GM23338 (cell line): ENCODE measurements at regions not wholly inside any gene's neighbourhood (a gene's known extent, or its start where the extent isn't known, plus 50 kb on each side); places are given as distances from the start of the nearest gene placed in this dataset.

Experiments
- ATAC-seq: fragments of 200-7000 bp; cut with Tn5 transposase; 3 replicates; pipeline ENCODE4 v1.9.1; 2020
- DNase-seq: peaks from one replicate; pipeline ENCODE4 v3.0.0-alpha.2; 2015; ENCODE audit warnings: low spot score
- H2AFZ ChIP-seq: fragments of 200-600 bp; sonication (generic); 2 replicates; pipeline ENCODE4 v1.8.0; 2016; ENCODE audit warnings: antibody characterized with exemption, mild to moderate bottlenecking, moderate library complexity
- H3F3A ChIP-seq: fragments of 200-600 bp; sonication (generic); replicated peaks from 2 replicates; pipeline ENCODE4 v1.8.0; 2017; ENCODE audit warnings: antibody characterized with exemption, mixed run types, low read depth
- H3K27ac ChIP-seq: fragments of 200-600 bp; sonication (generic); 2 replicates; pipeline ENCODE4 v1.6.1; 2016; ENCODE audit warnings: low read depth
- H3K27me3 ChIP-seq: fragments of 200-600 bp; sonication (generic); 2 replicates; pipeline ENCODE4 v1.8.0; 2016; ENCODE audit warnings: mild to moderate bottlenecking, mixed run types, moderate library complexity; ENCODE audit not compliant: insufficient read depth
- H3K36me3 ChIP-seq: fragments of 200-600 bp; sonication (generic); 2 replicates; pipeline ENCODE4 v1.8.0; 2016; ENCODE audit warnings: mild to moderate bottlenecking; ENCODE audit not compliant: insufficient read depth
- H3K4me1 ChIP-seq: fragments of 200-600 bp; sonication (generic); 2 replicates; pipeline ENCODE4 v1.8.0; 2016; ENCODE audit warnings: mild to moderate bottlenecking, moderate library complexity; ENCODE audit not compliant: insufficient read depth
- H3K4me2 ChIP-seq: fragments of 200-600 bp; sonication (generic); 2 replicates; pipeline ENCODE4 v1.7.1; 2017; ENCODE audit warnings: mixed run types
- H3K4me3 ChIP-seq: fragments of 200-600 bp; sonication (generic); 2 replicates; pipeline ENCODE4 v1.6.1; 2016; ENCODE audit warnings: mixed run types
- H3K79me2 ChIP-seq: fragments of 200-600 bp; sonication (generic); replicated peaks from 2 replicates; pipeline ENCODE4 v1.8.0; 2017; ENCODE audit warnings: mild to moderate bottlenecking; ENCODE audit not compliant: insufficient read depth
- H3K9me2 ChIP-seq: fragments of 200-600 bp; sonication (generic); 2 replicates; pipeline ENCODE4 v1.8.0; 2017; ENCODE audit not compliant: insufficient read depth
- H4K20me1 ChIP-seq: fragments of 200-600 bp; sonication (generic); replicated peaks from 2 replicates; pipeline ENCODE4 v1.8.0; 2017; ENCODE audit warnings: mild to moderate bottlenecking; ENCODE audit not compliant: insufficient read depth
- H3K27ac Mint-ChIP-seq: 2 replicates; pipeline ENCODE4 v1.8.0; 2020; ENCODE audit warnings: inconsistent platforms, mild to moderate bottlenecking, moderate library complexity, mixed read lengths
- H3K27me3 Mint-ChIP-seq: 3 replicates; pipeline ENCODE4 v1.8.0; 2022; ENCODE audit warnings: low read depth, mild to moderate bottlenecking, moderate library complexity, mixed read lengths, inconsistent platforms; ENCODE audit not compliant: insufficient read depth, poor library complexity
- H3K36me3 Mint-ChIP-seq: 3 replicates; pipeline ENCODE4 v1.8.0; 2021; ENCODE audit warnings: low read depth, mild to moderate bottlenecking, inconsistent platforms, moderate library complexity, mixed read lengths
- H3K4me1 Mint-ChIP-seq: 3 replicates; pipeline ENCODE4 v1.8.0; 2020; ENCODE audit warnings: mild to moderate bottlenecking, inconsistent platforms, mixed read lengths
- H3K4me3 Mint-ChIP-seq: 3 replicates; pipeline ENCODE4 v1.8.0; 2021; ENCODE audit warnings: moderate library complexity, mild to moderate bottlenecking, inconsistent platforms, mixed read lengths
- H3K9me3 Mint-ChIP-seq: 3 replicates; pipeline ENCODE4 v1.8.0; 2020; ENCODE audit warnings: moderate library complexity, mild to moderate bottlenecking, inconsistent platforms, mixed read lengths
- EZH2 ChIP-seq: fragments of 200-600 bp; sonication (generic); IDR thresholded peaks from one replicate; pipeline ENCODE4 v1.8.0; 2017; ENCODE audit warnings: antibody characterized with exemption, mild to moderate bottlenecking, low read depth; ENCODE audit not compliant: unreplicated experiment
- EZH2phosphoT487 ChIP-seq: fragments of 200-600 bp; sonication (generic); IDR thresholded peaks from one replicate; pipeline ENCODE4 v1.8.1; 2018; ENCODE audit warnings: antibody characterized with exemption; ENCODE audit not compliant: unreplicated experiment
- NANOG ChIP-seq: IDR thresholded peaks from 2 replicates; pipeline ENCODE4 v1.6.1; 2016; ENCODE audit warnings: antibody characterized with exemption, borderline replicate concordance
- POLR2AphosphoS5 ChIP-seq: IDR thresholded peaks from 2 replicates; pipeline ENCODE4 v1.6.1; 2016; ENCODE audit warnings: antibody characterized with exemption, low read depth
- STAT1 ChIP-seq: IDR thresholded peaks from one replicate; pipeline ENCODE4 v1.6.1; 2016; ENCODE audit warnings: antibody characterized with exemption; ENCODE audit not compliant: unreplicated experiment
- ZNF114 ChIP-seq: fragments of 250-450 bp; sonication (Bioruptor Pico); IDR thresholded peaks from 2 replicates; pipeline ENCODE4 v1.5.0; 2020; ENCODE audit warnings: mild to moderate bottlenecking, moderate library complexity
- ZNF331 ChIP-seq: fragments of 250-450 bp; sonication (Bioruptor Pico); IDR thresholded peaks from 2 replicates; pipeline ENCODE4 v1.5.0; 2020; ENCODE audit warnings: low read depth, mild to moderate bottlenecking, moderate library complexity
- TF ChIP-seq, protein P1 (sequence below): IDR thresholded peaks from one replicate; pipeline ENCODE4 v1.6.1; 2018; ENCODE audit warnings: antibody characterized with exemption; ENCODE audit not compliant: unreplicated experiment
- TF ChIP-seq, protein P2 (sequence below), 2 experiments: fragments of 200-600 bp in 1 of 2; sonication (generic) in 1 of 2; conservative IDR thresholded peaks; 2 replicates each; pipeline versions ENCODE4 v1.5.1 to v1.6.1; 2016 to 2017; ENCODE audit warnings: antibody characterized with exemption in 2 of 2, low read depth in 2 of 2, mild to moderate bottlenecking in 2 of 2, moderate library complexity in 1 of 2
- TF ChIP-seq, protein P3 (sequence below): IDR thresholded peaks from 2 replicates; pipeline ENCODE4 v1.6.1; 2016; ENCODE audit warnings: antibody characterized with exemption

DNA sequence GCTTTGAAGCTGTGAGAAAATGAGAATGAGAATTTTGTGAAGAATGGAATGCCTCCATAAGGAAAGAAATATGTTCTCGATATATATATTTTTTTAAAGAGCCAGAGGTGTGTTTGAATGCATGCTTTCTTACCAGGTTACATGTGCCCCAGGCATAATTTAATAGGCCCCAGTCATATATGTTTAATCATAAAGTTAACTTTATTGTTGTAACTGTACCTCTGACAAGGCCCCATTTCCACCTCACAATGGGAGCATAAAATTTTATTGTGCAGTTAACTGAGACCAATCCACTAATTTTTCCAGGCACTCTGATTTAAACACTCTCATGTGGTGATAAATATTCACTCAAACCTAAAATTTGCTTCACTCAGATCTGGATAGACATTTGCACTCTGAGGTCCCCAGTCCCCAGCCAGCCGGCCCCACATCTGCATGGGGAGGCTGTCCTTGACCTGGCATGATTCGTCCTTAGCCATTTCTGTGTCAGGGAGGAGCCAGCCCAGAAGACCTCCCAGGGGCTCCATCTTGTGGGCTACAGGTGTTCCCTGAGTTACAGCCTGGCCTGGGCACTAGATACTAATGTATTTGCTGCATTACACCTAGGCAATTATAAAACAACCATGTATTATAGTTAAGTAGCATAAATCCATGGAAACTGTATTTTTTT is 245.8 kb downstream of the MTRR start:
- no peaks in the 10 kb centered on the region for H3K4me1 Mint-ChIP-seq
- H3F3A ChIP-seq = no peaks in the 10 kb centered on the region
- no peak overlapping the region for H3K4me3 ChIP-seq
- H3K27ac Mint-ChIP-seq = no peak overlapping the region
- H4K20me1 ChIP-seq = no peaks in the 10 kb centered on the region
- H3K27me3 ChIP-seq = no peaks in the 10 kb centered on the region
- H3K36me3 ChIP-seq = no peaks in the 10 kb centered on the region
- DNase-seq = peak; percentile 51
- no peaks in the 10 kb centered on the region for H3K79me2 ChIP-seq
- no peak overlapping the region for H3K4me3 Mint-ChIP-seq
- peak; percentile 91 for ATAC-seq
- H3K4me1 ChIP-seq = no peaks in the 10 kb centered on the region
- TF ChIP-seq EZH2phosphoT487 = no peak
- TF ChIP-seq, protein P1, sequence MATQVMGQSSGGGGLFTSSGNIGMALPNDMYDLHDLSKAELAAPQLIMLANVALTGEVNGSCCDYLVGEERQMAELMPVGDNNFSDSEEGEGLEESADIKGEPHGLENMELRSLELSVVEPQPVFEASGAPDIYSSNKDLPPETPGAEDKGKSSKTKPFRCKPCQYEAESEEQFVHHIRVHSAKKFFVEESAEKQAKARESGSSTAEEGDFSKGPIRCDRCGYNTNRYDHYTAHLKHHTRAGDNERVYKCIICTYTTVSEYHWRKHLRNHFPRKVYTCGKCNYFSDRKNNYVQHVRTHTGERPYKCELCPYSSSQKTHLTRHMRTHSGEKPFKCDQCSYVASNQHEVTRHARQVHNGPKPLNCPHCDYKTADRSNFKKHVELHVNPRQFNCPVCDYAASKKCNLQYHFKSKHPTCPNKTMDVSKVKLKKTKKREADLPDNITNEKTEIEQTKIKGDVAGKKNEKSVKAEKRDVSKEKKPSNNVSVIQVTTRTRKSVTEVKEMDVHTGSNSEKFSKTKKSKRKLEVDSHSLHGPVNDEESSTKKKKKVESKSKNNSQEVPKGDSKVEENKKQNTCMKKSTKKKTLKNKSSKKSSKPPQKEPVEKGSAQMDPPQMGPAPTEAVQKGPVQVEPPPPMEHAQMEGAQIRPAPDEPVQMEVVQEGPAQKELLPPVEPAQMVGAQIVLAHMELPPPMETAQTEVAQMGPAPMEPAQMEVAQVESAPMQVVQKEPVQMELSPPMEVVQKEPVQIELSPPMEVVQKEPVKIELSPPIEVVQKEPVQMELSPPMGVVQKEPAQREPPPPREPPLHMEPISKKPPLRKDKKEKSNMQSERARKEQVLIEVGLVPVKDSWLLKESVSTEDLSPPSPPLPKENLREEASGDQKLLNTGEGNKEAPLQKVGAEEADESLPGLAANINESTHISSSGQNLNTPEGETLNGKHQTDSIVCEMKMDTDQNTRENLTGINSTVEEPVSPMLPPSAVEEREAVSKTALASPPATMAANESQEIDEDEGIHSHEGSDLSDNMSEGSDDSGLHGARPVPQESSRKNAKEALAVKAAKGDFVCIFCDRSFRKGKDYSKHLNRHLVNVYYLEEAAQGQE = no peak
- TF ChIP-seq, protein P2, sequence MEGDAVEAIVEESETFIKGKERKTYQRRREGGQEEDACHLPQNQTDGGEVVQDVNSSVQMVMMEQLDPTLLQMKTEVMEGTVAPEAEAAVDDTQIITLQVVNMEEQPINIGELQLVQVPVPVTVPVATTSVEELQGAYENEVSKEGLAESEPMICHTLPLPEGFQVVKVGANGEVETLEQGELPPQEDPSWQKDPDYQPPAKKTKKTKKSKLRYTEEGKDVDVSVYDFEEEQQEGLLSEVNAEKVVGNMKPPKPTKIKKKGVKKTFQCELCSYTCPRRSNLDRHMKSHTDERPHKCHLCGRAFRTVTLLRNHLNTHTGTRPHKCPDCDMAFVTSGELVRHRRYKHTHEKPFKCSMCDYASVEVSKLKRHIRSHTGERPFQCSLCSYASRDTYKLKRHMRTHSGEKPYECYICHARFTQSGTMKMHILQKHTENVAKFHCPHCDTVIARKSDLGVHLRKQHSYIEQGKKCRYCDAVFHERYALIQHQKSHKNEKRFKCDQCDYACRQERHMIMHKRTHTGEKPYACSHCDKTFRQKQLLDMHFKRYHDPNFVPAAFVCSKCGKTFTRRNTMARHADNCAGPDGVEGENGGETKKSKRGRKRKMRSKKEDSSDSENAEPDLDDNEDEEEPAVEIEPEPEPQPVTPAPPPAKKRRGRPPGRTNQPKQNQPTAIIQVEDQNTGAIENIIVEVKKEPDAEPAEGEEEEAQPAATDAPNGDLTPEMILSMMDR (conservative IDR thresholded peaks at IDR 0.05; ENCODE audit: low read depth in 2 of 2) = peak; percentile 31 to 57; a peak in 3 of 4 replicates
- no peaks in the 10 kb centered on the region for H3K9me3 Mint-ChIP-seq
- no peak overlapping the region for H3K4me2 ChIP-seq
- no peak overlapping the region for H3K27ac ChIP-seq
- no peaks in the 10 kb centered on the region for H3K36me3 Mint-ChIP-seq
- H3K27me3 Mint-ChIP-seq = no peaks in the 10 kb centered on the region
- H2AFZ ChIP-seq = no peak overlapping the region
- no peaks in the 10 kb centered on the region for H3K9me2 ChIP-seq

DNA sequence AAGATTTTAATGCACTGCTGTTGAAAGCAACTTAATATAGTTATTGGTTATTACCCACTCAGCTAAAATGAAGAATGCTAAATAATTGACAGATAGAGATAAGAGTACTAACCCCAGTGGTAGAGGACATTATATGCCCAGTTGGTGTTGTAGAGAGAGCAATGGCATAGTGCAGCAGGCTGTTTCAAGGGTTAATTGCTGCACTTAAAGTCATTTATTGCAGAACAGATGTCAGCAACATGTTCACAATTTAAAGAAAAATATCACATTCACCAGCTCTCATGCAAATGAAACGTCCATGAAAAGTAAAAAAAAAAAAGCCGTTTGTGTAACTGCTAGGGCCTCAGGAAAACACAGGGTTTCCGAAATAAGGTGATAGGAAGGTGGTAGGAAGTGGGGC is 254.6 kb downstream of the MTRR start:
- Histone ChIP-seq H4K20me1 (no peaks in the 10 kb centered on the region), H3K4me2 (no peak overlapping the region), H3K9me2 (no peaks in the 10 kb centered on the region), H3K79me2 (no peaks in the 10 kb centered on the region), H3F3A (no peaks in the 10 kb centered on the region), H2AFZ (no peak overlapping the region), H3K27me3 (no peaks in the 10 kb centered on the region), H3K4me1 (no peaks in the 10 kb centered on the region), H3K27ac (no peak overlapping the region), H3K4me3 (no peak overlapping the region), H3K36me3 (no peaks in the 10 kb centered on the region)
- Mint-ChIP-seq H3K4me1 (no peaks in the 10 kb centered on the region), H3K36me3 (no peaks in the 10 kb centered on the region), H3K27ac (no peak overlapping the region), H3K4me3 (no peak overlapping the region), H3K27me3 (no peaks in the 10 kb centered on the region), H3K9me3 (no peaks in the 10 kb centered on the region)
- ATAC-seq (no peak), DNase-seq (no peak)
- no peak for TF ChIP-seq STAT1
- no peak for TF ChIP-seq NANOG
- TF ChIP-seq POLR2AphosphoS5 = no peak
- no peak for TF ChIP-seq ZNF331
- TF ChIP-seq, protein P3, sequence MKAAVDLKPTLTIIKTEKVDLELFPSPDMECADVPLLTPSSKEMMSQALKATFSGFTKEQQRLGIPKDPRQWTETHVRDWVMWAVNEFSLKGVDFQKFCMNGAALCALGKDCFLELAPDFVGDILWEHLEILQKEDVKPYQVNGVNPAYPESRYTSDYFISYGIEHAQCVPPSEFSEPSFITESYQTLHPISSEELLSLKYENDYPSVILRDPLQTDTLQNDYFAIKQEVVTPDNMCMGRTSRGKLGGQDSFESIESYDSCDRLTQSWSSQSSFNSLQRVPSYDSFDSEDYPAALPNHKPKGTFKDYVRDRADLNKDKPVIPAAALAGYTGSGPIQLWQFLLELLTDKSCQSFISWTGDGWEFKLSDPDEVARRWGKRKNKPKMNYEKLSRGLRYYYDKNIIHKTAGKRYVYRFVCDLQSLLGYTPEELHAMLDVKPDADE = no peak
- TF ChIP-seq EZH2 = no peak
- no peak for TF ChIP-seq ZNF114 (CRISPR knock-in tag)
- TF ChIP-seq, protein P2 (conservative IDR thresholded peaks at IDR 0.05; ENCODE audit: low read depth in 2 of 2) = no peak
- TF ChIP-seq, protein P1 = no peak
